Activated CD8-positive, alpha-beta memory T cell treated with anti-CD3 and anti-CD28 coated beads, Interleukin-2, amount 10 ng/mL, durations not matched to agents 7 days and 5 days (primary cell): ENCODE measurements at regions not wholly inside any gene's neighbourhood (a gene's known extent, or its start where the extent isn't known, plus 50 kb on each side); places are given as distances from the start of the nearest gene placed in this dataset.

Experiments used
- ATAC-seq: fragments of 150-1000 bp; cut with Tn5 transposase; one replicate; pipeline ENCODE4 v1.10.0; 2021; ENCODE audit warnings: moderate library complexity
- CTCF ChIA-PET: fragments of 350-600 bp; sonication (Branson Sonifier 250); formaldehyde crosslinking; loops from one replicate; lab custom pipeline; 2021; ENCODE audit warnings: antibody characterized with exemption; lab: Charles Lee
- DNase-seq: peaks from one replicate; pipeline ENCODE4 v3.0.0-alpha.2; 2020
- H3K27ac Mint-ChIP-seq: one replicate; pipeline ENCODE4 v1.8.0; 2021; ENCODE audit warnings: mild to moderate bottlenecking, mixed read lengths
- H3K27me3 Mint-ChIP-seq: one replicate; pipeline ENCODE4 v1.8.0; 2021; ENCODE audit warnings: mixed read lengths
- H3K36me3 Mint-ChIP-seq: one replicate; pipeline ENCODE4 v1.8.0; 2021; ENCODE audit warnings: mild to moderate bottlenecking, mixed read lengths
- H3K4me1 Mint-ChIP-seq: one replicate; pipeline ENCODE4 v1.8.0; 2021; ENCODE audit warnings: mixed read lengths
- H3K4me3 Mint-ChIP-seq: one replicate; pipeline ENCODE4 v1.8.0; 2021; ENCODE audit warnings: mild to moderate bottlenecking, moderate library complexity, mixed read lengths
- H3K9me3 Mint-ChIP-seq: one replicate; pipeline ENCODE4 v1.8.0; 2022; ENCODE audit warnings: low read depth, mixed read lengths

GRCh38 chr14:104433401-104434213, 146.0 kb upstream of the C14orf180 start:
- Mint-ChIP-seq H3K4me1 (no peaks in the 10 kb centered on the region), H3K9me3 (no peaks in the 10 kb centered on the region), H3K27me3 (no peaks in the 10 kb centered on the region), H3K4me3 (no peak overlapping the region), H3K27ac (no peak overlapping the region), H3K36me3 (no peaks in the 10 kb centered on the region)
- no peak for ATAC-seq
- CTCF ChIA-PET, result no interaction called here
- DNase-seq, result peak; percentile 33

- ATAC-seq (no peak), DNase-seq (peak; percentile 34)
- no peak overlapping the region for H3K27ac Mint-ChIP-seq
- no peak overlapping the region for H3K4me3 Mint-ChIP-seq
- CTCF ChIA-PET, result no interaction called here
- no peaks in the 10 kb centered on the region for H3K9me3 Mint-ChIP-seq
- no peaks in the 10 kb centered on the region for H3K36me3 Mint-ChIP-seq
- no peaks in the 10 kb centered on the region for H3K4me1 Mint-ChIP-seq
- no peaks in the 10 kb centered on the region for H3K27me3 Mint-ChIP-seq
Measured at GRCh38 chr14:104434214-104435076, 145.1 kb upstream of the C14orf180 start.

GRCh38 chr14:104435147-104436046, 144.2 kb upstream of the C14orf180 start:
- CTCF ChIA-PET, result no interaction called here
- no peaks in the 10 kb centered on the region for H3K27me3 Mint-ChIP-seq
- H3K36me3 Mint-ChIP-seq, result no peaks in the 10 kb centered on the region
- H3K4me1 Mint-ChIP-seq, result no peaks in the 10 kb centered on the region
- H3K27ac Mint-ChIP-seq, result no peak overlapping the region
- DNase-seq, result peak; percentile 39
- H3K9me3 Mint-ChIP-seq, result no peaks in the 10 kb centered on the region
- no peak overlapping the region for H3K4me3 Mint-ChIP-seq
- ATAC-seq, result no peak

GRCh38 chr14:104436047-104436591, 143.4 kb upstream of the C14orf180 start:
- Mint-ChIP-seq H3K36me3 (no peaks in the 10 kb centered on the region), H3K4me3 (no peak overlapping the region), H3K27me3 (no peaks in the 10 kb centered on the region), H3K4me1 (no peaks in the 10 kb centered on the region), H3K27ac (no peak overlapping the region), H3K9me3 (no peaks in the 10 kb centered on the region)
- DNase-seq, result peak; percentile 38
- no peak for ATAC-seq
- CTCF ChIA-PET, result no interaction called here

GRCh38 chr14:104436741-104437701, 142.5 kb upstream of the C14orf180 start:
- no peaks in the 10 kb centered on the region for H3K9me3 Mint-ChIP-seq
- DNase-seq, result peak; percentile 38

GRCh38 chr14:104437703-104438102, 141.9 kb upstream of the C14orf180 start:
- DNase-seq (peak; percentile 28), ATAC-seq (no peak)
- Mint-ChIP-seq H3K4me1 (no peaks in the 10 kb centered on the region), H3K36me3 (no peaks in the 10 kb centered on the region), H3K4me3 (no peak overlapping the region), H3K27me3 (no peaks in the 10 kb centered on the region), H3K9me3 (no peaks in the 10 kb centered on the region), H3K27ac (no peak overlapping the region)
- CTCF ChIA-PET, result no interaction called here

More at GRCh38 chr14:104436741-104437701, 142.5 kb upstream of the C14orf180 start:
- no peak for ATAC-seq
- Mint-ChIP-seq H3K27ac (no peak overlapping the region), H3K4me3 (no peak overlapping the region), H3K27me3 (no peaks in the 10 kb centered on the region), H3K36me3 (no peaks in the 10 kb centered on the region), H3K4me1 (no peaks in the 10 kb centered on the region)
- CTCF ChIA-PET, result no interaction called here

GRCh38 chr14:104438166-104438887, 141.2 kb upstream of the C14orf180 start:
- Mint-ChIP-seq H3K27ac (no peak overlapping the region), H3K36me3 (no peaks in the 10 kb centered on the region), H3K9me3 (no peaks in the 10 kb centered on the region), H3K4me3 (no peak overlapping the region), H3K27me3 (no peaks in the 10 kb centered on the region), H3K4me1 (no peaks in the 10 kb centered on the region)
- CTCF ChIA-PET, result no interaction called here
- peak; percentile 31 for DNase-seq
- no peak for ATAC-seq

- CTCF ChIA-PET, result no interaction called here
- no peaks in the 10 kb centered on the region for H3K27me3 Mint-ChIP-seq
- ATAC-seq (no peak), DNase-seq (peak; percentile 7)
- H3K9me3 Mint-ChIP-seq, result peaks cover 4% of the 10 kb centered on the region
- no peaks in the 10 kb centered on the region for H3K36me3 Mint-ChIP-seq
- no peak overlapping the region for H3K27ac Mint-ChIP-seq
- H3K4me1 Mint-ChIP-seq, result no peaks in the 10 kb centered on the region
- H3K4me3 Mint-ChIP-seq, result no peak overlapping the region
Measured at GRCh38 chr14:104439625-104440024, 139.9 kb upstream of the C14orf180 start.

- CTCF ChIA-PET, result no interaction called here
- no peak overlapping the region for H3K4me3 Mint-ChIP-seq
- no peak overlapping the region for H3K27ac Mint-ChIP-seq
- DNase-seq (peak; percentile 21), ATAC-seq (no peak)
- H3K9me3 Mint-ChIP-seq, result peaks cover 5% of the 10 kb centered on the region
- H3K27me3 Mint-ChIP-seq, result no peaks in the 10 kb centered on the region
- H3K36me3 Mint-ChIP-seq, result no peaks in the 10 kb centered on the region
- H3K4me1 Mint-ChIP-seq, result no peaks in the 10 kb centered on the region
Measured at GRCh38 chr14:104440297-104440956, 139.1 kb upstream of the C14orf180 start.

GRCh38 chr14:104441275-104442106, 138.1 kb upstream of the C14orf180 start:
- H3K4me3 Mint-ChIP-seq, result no peak overlapping the region
- no peaks in the 10 kb centered on the region for H3K36me3 Mint-ChIP-seq
- CTCF ChIA-PET, result no interaction called here
- H3K4me1 Mint-ChIP-seq, result no peaks in the 10 kb centered on the region
- ATAC-seq, result no peak
- peak; percentile 36 for DNase-seq
- H3K9me3 Mint-ChIP-seq, result peaks cover 5% of the 10 kb centered on the region
- no peak overlapping the region for H3K27ac Mint-ChIP-seq
- H3K27me3 Mint-ChIP-seq, result no peaks in the 10 kb centered on the region
